Neutrophil (primary cell): ENCODE measurements at regions not wholly inside any gene's neighbourhood (a gene's known extent, or its start where the extent isn't known, plus 50 kb on each side); places are given as distances from the start of the nearest gene placed in this dataset.

Experiments used
- H3K27ac ChIP-seq: fragments of 200-600 bp; sonication (generic); 2 replicates; pipeline ENCODE4 v1.5.1; 2016; ENCODE audit warnings: mild to moderate bottlenecking, moderate library complexity
- H3K27me3 ChIP-seq: fragments of 200-600 bp; sonication (generic); 2 replicates; pipeline ENCODE4 v1.6.0; 2016; ENCODE audit warnings: mild to moderate bottlenecking
- H3K36me3 ChIP-seq: fragments of 200-600 bp; sonication (generic); 2 replicates; pipeline ENCODE4 v1.5.1; 2017
- H3K4me1 ChIP-seq, 2 experiments: fragments of 200-600 bp in 1 of 2; sonication (generic) in 1 of 2; 1 replicate in 1 of 2; 2 replicates in 1 of 2; pipeline versions ENCODE4 v1.5.1 to v1.6.1; 2013 to 2016; ENCODE audit warnings: low read depth in 1 of 2, low read length in 1 of 2, mild to moderate bottlenecking in 1 of 2, moderate library complexity in 1 of 2; ENCODE audit not compliant: control insufficient read depth in 1 of 2, insufficient read depth in 1 of 2
- H3K4me3 ChIP-seq, 2 experiments: fragments of 200-600 bp in 1 of 2; sonication (generic) in 1 of 2; 1 replicate in 1 of 2; 2 replicates in 1 of 2; pipeline ENCODE4 v1.5.1; 2013 to 2016; ENCODE audit warnings: low read depth in 1 of 2, low read length in 1 of 2, mild to moderate bottlenecking in 1 of 2, moderate library complexity in 1 of 2
- H3K9me3 ChIP-seq: fragments of 200-600 bp; sonication (generic); 2 replicates; pipeline ENCODE4 v1.5.1; 2016
- TF ChIP-seq, protein P1 (sequence below): fragments of 200-600 bp; sonication (generic); IDR thresholded peaks from 2 replicates; pipeline ENCODE4 v1.5.1; 2016; ENCODE audit warnings: antibody characterized with exemption

GRCh38 chr16:54340531-54340930 lies 53.9 kb upstream of the IRX3 start:
- Histone ChIP-seq H3K36me3 (no peaks in the 10 kb centered on the region), H3K4me1 (no peaks in the 10 kb centered on the region), H3K27me3 (peaks cover 47% of the 10 kb centered on the region), H3K9me3 (no peaks in the 10 kb centered on the region), H3K27ac (no peak overlapping the region), H3K4me3 (no peak overlapping the region)
- TF ChIP-seq, protein P1, sequence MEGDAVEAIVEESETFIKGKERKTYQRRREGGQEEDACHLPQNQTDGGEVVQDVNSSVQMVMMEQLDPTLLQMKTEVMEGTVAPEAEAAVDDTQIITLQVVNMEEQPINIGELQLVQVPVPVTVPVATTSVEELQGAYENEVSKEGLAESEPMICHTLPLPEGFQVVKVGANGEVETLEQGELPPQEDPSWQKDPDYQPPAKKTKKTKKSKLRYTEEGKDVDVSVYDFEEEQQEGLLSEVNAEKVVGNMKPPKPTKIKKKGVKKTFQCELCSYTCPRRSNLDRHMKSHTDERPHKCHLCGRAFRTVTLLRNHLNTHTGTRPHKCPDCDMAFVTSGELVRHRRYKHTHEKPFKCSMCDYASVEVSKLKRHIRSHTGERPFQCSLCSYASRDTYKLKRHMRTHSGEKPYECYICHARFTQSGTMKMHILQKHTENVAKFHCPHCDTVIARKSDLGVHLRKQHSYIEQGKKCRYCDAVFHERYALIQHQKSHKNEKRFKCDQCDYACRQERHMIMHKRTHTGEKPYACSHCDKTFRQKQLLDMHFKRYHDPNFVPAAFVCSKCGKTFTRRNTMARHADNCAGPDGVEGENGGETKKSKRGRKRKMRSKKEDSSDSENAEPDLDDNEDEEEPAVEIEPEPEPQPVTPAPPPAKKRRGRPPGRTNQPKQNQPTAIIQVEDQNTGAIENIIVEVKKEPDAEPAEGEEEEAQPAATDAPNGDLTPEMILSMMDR, result no peak

- Histone ChIP-seq H3K36me3 (no peaks in the 10 kb centered on the region), H3K4me1 (no peaks in the 10 kb centered on the region), H3K4me3 (no peak overlapping the region), H3K27ac (no peak overlapping the region), H3K9me3 (no peaks in the 10 kb centered on the region), H3K27me3 (peaks cover 78% of the 10 kb centered on the region)
- TF ChIP-seq, protein P1, result no peak
These were observed 50.1 kb upstream of the IRX3 start for GRCh38 chr16:54336631-54337204.
